Ishikawa (cell line): ENCODE measurements at regions not wholly inside any gene's neighbourhood (a gene's known extent, or its start where the extent isn't known, plus 50 kb on each side); places are given as distances from the start of the nearest gene placed in this dataset.

ENCODE experiments used
- CEBPB ChIP-seq: IDR thresholded peaks from 2 replicates; pipeline ENCODE4 v1.6.1; 2012
- EP300 ChIP-seq: IDR thresholded peaks from 2 replicates; pipeline ENCODE4 v1.6.1; 2012; ENCODE audit warnings: borderline replicate concordance
- MAX ChIP-seq: IDR thresholded peaks from 2 replicates; pipeline ENCODE4 v1.6.1; 2012

- no peak for TF ChIP-seq EP300
- no peak for TF ChIP-seq MAX
- no peak for TF ChIP-seq CEBPB
These were observed 742.3 kb upstream of the POU3F4 start for GRCh38 chrX:82765811-82766210.
